ENCODE measurements at regions not wholly inside any gene's neighbourhood (a gene's known extent, or its start where the extent isn't known, plus 50 kb on each side); places are given as distances from the start of the nearest gene placed in this dataset.
"Not testable (repeated sequence)": the region's sequence is repeated elsewhere in the genome, so short reads cannot be mapped to it uniquely, and the experiment has no call there.

DNA sequence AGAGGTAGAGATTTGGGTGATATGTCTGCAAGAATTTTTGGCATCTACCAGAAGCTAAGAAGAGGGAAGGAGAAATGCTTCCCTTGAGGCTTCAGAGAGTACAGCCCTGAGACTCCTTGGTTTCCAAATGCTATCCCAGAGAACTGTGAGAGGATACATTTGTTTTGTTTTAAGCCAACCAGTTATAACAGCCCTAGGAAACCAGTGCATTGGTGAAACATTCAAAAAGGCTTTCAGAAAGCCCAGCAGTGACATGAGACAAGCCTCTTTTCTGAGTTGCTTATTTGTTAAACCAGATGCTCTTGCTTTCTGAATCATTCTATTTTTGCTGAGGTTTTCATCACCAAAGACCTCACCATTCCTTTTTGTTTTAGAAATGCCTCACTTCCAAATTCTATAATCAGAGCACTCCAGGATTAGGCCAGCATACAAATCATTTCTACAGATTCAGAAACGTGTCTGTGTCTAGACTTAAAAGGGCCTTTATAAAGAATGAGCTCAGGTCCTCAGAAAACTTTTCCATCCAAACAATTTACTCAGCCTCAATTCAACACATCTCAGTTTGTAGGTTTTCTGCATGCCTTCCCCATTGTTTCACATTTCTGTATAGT lies 1617.8 kb upstream of the FLRT2 start:
- no peak for ATAC-seq

DNA sequence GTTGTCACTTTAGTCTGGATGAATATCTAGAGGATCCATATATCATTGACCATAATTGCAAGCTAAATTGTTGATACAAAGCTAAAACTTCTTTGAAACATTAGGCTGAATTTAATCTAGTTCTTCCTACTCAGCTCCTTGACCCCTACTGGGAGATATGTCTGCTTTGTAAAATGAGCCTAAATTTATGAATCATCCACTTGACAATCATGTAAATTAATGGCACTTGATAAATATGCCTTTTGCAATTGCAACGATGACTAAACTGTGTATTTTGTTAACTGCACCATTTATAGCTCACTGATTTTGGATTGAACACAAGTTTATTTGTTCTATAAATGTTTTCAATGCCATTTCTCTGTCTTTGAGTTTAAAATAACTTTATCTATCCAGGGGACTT lies 1616.5 kb upstream of the FLRT2 start:
- ATAC-seq (no peak), DNase-seq (ENCODE audit: low spot score) (no peak)

More for the DNA sequence above, 1617.8 kb upstream of the FLRT2 start:
- no peak for DNase-seq (ENCODE audit: low spot score)

DNA sequence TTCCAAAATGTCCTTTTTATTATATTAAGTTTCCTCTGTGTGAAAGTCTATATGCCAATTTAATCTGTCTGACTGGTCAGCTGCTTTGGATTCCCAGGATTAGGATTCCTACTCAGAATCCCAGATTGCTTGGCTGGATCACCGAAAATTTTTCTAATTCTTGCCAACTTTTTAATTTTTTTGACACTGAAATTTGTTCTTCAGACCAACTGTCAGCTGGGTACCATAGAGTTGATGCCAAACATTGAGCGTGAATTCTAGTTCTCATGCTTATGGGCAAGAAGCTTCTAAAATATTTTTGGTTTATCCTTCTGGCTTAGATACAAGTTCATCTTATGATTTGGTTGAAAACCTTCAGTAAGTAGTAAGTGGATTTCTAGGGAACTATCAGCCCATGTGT lies 1611.4 kb upstream of the FLRT2 start:
- no peak for ATAC-seq
- no peak for DNase-seq (ENCODE audit: low spot score)

DNA sequence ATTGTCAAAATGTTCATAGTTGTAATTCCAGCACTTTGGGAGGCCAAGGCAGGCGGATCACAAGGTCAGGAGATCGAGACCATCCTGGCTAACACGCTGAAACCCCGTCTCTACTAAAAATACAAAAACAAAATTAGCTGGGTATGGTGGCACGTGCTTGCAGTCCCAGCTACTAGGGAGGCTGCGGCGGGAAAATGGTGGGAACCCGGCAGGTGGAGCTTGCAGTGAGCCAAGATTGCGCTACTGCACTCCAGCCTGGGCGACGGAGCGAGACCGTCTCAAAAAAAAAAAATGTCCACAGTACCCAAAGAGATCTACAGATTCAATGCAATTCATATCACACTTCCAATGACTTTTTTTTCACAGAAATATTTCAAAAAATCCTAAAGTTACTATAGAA lies 1610.3 kb upstream of the FLRT2 start:
- ATAC-seq; DNase-seq (ENCODE audit: low spot score): not testable (repeated sequence)

DNA sequence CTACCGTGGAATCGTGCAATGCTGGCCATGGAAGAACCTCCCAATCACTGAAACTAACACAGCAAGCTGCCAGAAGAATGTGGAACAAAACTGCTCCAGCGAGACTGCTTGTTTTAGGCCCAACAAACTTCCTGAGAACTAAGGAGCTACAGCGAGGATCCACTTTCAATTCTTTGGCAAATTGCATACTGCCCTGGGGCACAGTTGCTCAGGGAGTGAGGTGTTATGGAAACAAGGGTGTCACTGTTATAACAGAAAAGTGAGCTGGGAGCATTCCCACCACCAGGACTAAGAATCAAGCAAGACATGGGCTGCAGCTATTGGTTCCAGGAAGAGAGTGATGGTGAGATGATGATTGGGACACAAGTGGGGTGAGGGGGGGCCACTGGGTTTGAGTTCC lies 1606.1 kb upstream of the FLRT2 start:
- DNase-seq (ENCODE audit: low spot score): no peak
- ATAC-seq: no peak

DNA sequence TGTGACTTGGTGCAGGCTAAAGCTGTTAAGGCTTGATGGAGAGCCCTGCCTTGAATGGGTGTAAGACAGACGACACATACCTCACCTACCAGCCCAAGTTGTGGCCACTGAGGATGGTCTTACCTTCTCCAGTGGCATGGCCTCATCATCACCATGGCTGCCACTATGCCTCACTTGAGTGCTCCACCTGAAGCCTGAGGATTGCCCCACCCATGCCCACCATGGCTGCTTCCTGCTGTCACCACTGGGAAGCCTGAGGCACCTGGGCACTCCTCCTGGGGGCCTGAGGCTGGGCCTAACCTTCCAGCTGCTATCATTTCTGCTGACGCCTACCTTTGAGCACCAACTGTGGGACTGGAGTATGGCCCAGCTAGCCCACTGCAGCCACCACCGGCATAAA lies 1605.7 kb upstream of the FLRT2 start:
- DNase-seq (ENCODE audit: low spot score) (no peak), ATAC-seq (no peak)

DNA sequence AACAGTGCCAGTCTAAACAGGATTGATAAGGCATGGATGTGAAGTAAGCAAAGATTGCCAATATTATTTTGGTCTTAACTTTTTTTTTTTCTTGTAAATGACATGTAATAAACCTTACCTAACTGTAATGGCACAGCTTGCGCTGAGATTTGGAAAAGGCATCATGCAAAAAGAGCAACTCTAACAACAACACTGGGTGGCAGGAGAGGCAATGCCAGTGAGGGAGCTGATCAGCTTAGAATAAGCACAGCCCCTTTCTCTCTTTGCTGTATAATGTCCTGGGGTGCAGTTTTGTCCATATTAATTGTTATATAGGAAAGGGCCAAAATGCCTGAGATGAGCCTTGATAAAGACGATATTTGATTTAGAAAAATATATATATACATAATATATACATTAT lies 1589.7 kb upstream of the FLRT2 start:
- ATAC-seq: no peak
- no peak for DNase-seq (ENCODE audit: low spot score)

DNA sequence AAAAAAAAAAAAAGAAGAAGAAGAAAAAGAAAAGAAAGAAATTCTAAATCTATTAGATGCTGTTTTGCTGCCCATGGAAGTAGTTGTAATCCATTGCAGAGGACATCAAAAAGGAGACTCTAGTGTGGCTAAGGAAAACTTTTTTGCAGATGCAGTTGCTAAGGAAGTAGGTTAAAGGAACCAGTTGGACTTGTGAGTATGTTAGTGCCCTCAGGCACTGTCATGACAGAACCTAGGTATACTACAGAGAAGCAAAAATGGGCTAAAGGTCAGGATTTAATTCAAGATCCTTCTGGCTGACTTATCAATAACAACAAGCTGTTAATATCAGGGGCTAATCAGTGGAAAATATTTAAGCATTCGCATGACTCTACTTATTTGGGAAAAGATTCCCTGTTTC lies 1571.6 kb upstream of the FLRT2 start:
- ATAC-seq (no peak), DNase-seq (ENCODE audit: low spot score) (no peak)

DNA sequence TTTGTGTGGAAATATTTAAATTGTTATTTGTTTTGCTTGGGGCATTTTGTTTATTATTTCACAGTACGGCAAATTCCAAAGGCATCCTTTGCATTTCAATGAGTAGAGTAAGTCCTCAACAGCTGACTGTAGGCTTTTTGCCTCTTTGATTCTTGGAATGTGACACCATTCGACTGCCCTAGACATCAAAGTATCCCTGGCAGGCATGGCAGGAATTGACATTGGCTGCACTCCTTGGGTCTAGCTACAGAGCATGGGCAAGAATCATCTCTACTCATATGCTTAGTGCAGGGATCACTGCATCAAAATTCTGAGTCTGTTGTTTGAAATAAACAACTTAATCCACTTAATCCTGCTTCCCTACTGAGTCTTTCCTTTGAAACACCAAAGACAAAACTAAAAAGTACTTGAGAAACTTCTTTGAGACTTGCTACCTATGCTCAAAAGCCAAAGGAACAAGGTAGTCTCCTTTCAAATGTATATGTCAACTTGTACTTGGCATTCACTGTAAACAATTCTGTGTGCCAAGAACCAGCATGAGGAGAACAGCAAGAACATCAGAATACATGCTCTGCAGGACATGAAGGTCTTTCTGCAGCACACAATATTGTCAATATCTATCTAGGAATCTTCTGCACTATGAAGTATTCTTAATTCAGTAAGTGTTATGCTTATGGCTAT lies 1569.0 kb upstream of the FLRT2 start:
- ATAC-seq (no peak), DNase-seq (ENCODE audit: low spot score) (no peak)

DNA sequence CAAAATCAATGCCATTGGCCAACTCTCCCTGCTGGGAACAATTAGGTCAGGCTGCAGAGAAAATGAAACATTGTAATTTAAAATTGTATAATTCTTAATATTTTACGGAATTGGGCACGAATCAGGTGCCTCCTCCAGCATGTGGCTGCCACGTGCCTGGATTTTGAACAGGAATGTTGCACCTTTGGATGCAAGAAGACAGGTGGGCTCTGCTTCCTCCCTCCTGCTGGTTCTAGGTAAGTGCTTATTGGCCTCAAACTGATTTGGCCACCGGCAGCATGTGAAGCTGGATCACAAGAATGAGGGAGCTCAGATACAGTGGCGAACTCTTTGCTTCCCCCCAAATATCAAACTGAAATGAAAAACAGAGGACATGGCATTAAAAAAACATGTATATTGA lies 1559.9 kb upstream of the FLRT2 start:
- no peak for DNase-seq (ENCODE audit: low spot score)

DNA sequence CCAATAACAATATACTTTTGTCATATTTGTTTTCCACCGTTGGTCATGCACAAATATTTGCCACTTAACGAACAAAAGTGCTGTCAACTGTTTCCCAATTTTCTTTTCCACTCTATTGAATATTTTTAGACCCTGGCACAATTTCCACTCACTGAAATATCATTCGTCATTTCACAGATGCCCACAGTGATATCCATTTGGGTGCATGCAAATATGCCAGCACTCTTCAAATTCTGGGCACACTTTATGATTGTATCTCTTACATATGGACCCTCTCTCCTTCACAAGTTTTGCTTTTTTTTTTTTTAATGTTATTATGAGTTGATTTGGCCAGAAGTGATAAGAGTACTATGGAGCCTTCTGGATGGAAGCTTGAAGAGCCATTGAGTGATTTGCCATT lies 1557.3 kb upstream of the FLRT2 start:
- ATAC-seq (no peak), DNase-seq (ENCODE audit: low spot score) (no peak)

More for the DNA sequence above, 1559.9 kb upstream of the FLRT2 start:
- ATAC-seq: no peak

DNA sequence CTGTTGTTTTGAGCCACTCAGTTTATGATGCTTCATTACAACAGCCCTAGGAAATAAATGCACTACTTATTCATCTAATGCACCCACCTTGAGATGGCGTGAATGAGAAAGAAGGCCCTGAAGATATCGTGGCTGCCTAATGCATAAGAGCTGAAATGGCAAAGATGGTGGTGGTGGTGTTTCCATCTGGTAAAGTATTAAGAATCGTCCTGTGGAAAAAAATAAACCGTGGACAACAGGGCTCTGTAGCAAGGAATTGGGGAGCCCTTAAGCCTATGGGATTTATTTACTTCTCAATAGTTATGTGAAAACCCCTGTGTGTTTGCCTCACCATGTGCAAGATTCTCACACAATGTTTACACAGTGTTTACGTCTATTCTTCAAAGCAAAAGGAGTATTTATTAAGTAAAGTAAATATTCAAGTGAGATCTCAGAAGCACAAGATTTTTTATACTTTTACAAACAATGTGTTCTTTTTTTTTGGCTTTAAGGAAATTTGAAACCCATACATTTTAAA lies 1555.2 kb upstream of the FLRT2 start:
- ATAC-seq (no peak), DNase-seq (ENCODE audit: low spot score) (no peak)

DNA sequence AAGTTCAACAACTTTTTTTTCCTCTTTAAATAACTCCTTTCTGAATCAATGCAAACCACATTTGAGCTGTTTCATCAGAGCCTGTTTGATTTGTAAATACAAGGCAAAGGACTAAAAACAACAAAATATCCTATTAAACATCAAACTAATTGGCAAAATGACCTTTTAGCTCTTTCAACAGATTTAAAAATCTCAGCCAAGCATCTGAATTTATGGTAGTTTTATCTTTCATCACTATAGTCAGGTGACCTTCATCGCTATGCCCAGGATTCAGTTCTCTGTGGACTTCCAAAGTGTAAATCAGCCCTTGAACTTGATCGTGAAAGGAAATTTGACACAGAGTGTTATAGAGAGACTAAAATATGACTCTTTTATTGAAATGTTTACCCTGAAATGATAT lies 1554.5 kb upstream of the FLRT2 start:
- ATAC-seq: no peak

DNA sequence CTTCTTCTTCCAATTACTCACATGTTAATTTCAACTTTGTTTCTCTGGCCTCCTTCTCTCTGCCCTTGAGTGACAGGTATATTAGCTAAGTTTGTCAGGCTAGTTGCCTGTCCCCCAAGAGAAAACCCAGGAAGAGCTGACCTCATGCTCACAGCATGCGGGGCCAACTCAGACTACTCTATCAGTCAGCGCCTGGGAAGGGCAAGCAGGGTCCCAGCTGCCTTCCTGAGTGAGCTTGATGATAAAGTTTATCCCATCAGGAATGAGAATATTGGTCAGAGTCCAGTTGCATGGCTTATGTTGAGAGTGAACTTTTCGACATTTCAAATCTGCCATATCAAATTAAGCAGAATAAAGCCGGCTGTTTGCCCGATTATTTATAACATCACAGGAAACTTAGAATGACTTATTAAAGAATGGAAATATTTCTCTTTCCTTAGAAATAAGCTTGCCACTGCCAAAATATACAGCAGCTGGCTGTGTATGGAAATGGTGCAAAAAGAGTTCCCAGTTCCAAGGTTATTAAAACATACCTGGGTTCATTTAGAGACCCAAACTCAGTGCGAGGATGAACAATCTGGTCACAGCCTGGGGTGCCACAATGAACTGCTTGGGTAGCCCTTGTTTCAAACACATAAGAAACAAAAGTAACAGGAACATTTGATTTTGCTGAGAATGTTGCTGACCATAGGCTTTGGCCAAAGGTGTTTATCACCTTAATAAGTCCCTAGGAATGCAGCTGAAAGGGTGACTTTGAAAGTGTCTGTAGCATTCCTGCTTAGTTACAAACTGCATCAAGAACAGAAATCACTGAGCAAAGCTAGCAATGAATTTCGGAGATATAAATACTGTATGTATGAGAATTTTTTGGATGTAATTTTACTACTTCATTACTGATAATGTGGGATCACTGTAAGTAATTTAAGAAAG lies 1553.8 kb upstream of the FLRT2 start:
- ATAC-seq (peak; percentile 66), DNase-seq (ENCODE audit: low spot score) (no peak)

More for the DNA sequence above, 1554.5 kb upstream of the FLRT2 start:
- no peak for DNase-seq (ENCODE audit: low spot score)

DNA sequence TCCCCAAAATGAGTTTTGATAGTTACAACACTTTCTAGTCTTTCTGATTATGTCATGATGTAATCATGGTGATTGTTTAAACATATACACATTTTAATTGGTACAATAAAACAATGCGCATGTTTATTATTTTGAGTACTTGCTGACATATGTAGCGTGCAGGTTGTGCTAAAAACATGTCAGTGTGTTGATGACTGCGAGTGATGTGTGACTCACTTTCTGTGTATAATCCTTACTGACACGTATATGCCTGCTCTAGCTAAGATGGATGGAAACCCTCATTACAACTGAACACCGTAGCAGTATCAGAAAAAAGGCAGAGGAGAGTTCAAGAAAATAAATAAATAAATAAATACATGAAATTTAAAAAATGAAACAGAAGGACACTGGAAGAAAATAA lies 1552.4 kb upstream of the FLRT2 start:
- ATAC-seq (no peak), DNase-seq (ENCODE audit: low spot score) (no peak)

DNA sequence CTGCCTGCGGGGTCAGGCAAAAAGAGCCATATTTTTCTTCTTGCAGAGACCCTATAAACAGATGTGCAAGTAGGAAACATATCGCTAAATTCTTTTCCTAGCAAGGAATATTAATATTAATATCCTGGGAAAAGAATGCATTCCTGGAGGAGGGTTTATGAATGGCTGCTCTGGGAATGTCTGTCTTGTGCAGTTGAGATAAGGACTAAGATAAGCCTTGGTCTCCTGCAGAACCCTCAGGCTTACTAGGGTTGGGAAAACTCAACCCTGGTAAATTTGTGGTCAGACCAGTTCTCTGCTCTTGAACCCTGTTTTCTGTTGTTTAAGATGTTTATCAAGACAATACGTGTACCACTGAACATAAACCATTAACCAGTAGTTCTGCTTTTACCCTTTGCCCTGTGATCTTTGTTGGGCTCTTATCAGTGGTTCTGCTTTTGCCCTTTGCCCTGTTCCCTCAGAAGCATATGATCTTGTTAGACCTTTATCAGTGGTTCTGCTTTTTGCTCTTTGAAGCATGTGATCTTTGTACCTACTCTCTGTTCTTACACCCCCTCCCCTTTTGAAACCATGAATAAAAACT lies 1548.2 kb upstream of the FLRT2 start:
- ATAC-seq; DNase-seq (ENCODE audit: low spot score): not testable (repeated sequence)

DNA sequence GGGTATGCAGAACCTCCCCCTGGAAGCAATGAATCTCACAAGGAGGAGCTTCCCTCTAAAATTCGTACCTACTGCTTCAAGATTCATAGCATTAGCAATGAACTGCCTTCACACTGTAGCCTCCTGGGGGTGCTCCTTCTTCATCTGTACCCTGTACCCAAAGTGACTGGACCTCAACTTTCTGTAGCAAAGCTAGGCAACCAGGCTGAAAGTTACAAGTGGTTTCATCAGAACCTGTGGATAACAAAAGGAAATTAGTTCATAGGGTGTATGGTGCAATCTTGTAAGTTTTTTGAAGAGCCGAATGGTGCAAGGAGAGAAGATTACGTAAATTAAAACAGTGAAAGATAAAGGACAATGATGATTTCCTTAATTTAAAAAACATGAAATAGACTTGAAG lies 1541.7 kb upstream of the FLRT2 start:
- ATAC-seq: no peak
- DNase-seq (ENCODE audit: low spot score): no peak

DNA sequence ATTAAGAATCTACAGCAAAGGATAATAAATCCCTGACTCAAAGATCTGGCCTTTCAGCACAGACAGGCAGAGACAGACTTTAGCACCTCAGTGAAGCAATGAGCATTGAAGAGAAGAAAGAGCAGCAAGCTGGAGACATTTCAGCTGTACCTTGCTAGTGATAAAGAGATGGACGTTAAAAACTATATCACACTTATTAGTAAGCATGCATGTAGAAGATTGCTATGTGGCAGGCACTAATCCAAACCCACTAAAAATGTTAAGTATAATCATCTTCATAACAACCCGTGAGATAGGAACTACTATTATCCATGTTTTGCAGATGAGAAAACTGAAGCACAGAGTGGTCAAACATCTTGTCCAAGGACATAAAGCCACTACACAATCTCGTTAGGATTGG lies 1538.3 kb upstream of the FLRT2 start:
- ATAC-seq (no peak), DNase-seq (ENCODE audit: low spot score) (no peak)

DNA sequence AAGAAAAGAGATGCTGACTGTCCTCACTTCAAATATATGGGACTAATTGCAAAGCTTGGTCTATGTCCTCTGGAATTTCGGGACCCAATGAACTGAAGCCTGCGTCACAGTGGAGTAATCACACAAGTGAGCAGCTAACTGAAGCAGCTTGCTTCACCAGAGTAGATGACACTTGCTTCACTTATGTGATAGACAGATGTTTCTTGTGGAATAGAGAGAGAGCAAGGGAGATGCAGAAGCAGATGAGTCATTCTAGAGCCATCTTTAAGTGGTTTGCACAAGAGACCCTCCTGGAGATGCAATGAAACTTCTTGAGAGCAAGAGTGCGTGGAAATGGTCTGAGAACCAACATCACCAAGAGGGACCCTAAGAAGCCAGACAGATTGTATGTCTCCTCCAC lies 1537.1 kb upstream of the FLRT2 start:
- ATAC-seq: no peak
- no peak for DNase-seq (ENCODE audit: low spot score)

DNA sequence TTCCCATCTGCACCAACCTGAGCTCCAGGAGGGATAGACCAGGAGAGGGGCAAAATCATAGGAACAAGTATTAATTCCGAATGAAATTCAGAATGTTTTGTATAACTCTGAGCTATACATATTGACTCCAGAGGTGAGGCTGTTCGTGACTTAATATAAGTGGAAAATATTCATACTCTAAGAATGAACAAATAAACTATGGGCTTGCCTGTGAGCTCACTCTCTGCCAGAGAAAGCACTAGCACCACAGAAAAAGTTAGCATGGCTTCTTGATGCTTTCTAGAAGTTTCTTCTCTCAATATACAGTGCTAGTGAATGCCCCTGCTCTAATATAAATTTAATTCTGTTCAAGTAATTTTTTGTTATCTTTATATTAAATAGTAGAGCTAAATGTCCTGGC lies 1536.4 kb upstream of the FLRT2 start:
- no peak for ATAC-seq
- DNase-seq (ENCODE audit: low spot score): no peak

DNA sequence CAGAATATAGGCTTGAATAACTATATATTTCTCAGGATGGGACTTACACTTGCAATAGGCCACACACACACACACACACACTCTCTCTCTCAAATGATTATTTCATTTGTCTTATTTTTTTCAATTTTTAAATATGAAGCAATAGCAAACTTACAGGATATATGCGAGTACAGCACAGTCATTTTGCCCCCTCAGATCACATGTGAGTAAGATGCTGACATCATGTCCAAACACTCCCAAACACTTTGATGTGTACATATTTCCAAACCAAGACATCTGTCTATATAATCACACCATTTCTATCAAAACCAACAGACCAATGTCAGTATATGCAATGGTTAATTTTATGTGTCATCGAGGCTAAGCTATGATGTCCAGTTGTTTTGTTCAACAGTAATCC lies 1535.9 kb upstream of the FLRT2 start:
- ATAC-seq: no peak
- DNase-seq (ENCODE audit: low spot score): no peak
